Head of caudate nucleus (tissue), 42 donors: ENCODE measurements at regions not wholly inside any gene's neighbourhood (a gene's known extent, or its start where the extent isn't known, plus 50 kb on each side); places are given as distances from the start of the nearest gene placed in this dataset.
"Not testable (repeated sequence)": the region's sequence is repeated elsewhere in the genome, so short reads cannot be mapped to it uniquely, and the experiment has no call there.

Source experiments
- DNase-seq, 42 donors: peaks; one replicate each; pipeline versions ENCODE4 v3.0.0 to v3.0.0-alpha.2; 2020 to 2021; ENCODE audit warnings: mixed read lengths in 7 of 42
- intact Hi-C: fragments of 100-400 bp; cut with DNase I; formaldehyde crosslinking; loops from one replicate; pipeline ENCODE4 v1.15.0; 2022

GRCh38 chr16:16742573-16742972 lies 363.6 kb downstream of the NPIPA7 start:
- DNase-seq, intact Hi-C loops: not testable (repeated sequence)

- DNase-seq, intact Hi-C loops: not testable (repeated sequence)
Observed at GRCh38 chr16:16754992-16755667, 376.2 kb downstream of the NPIPA7 start.

- DNase-seq = no peak
- intact Hi-C loops = no loop called here
Observed at GRCh38 chr16:16763449-16763848, 384.5 kb downstream of the NPIPA7 start.

- intact Hi-C loops, DNase-seq: not testable (repeated sequence)
Observed at GRCh38 chr16:16770717-16771116, 391.8 kb downstream of the NPIPA7 start.

- intact Hi-C loops = no loop called here
- no peak for DNase-seq
Observed at GRCh38 chr16:16774389-16774788, 395.4 kb downstream of the NPIPA7 start.

GRCh38 chr16:16778332-16778731 lies 399.4 kb downstream of the NPIPA7 start:
- intact Hi-C loops = no loop called here
- no peak for DNase-seq

GRCh38 chr16:16780588-16780987 lies 401.6 kb downstream of the NPIPA7 start:
- DNase-seq = no peak
- intact Hi-C loops = no loop called here

- DNase-seq = no peak
- intact Hi-C loops = no loop called here
Observed at GRCh38 chr16:16782153-16782552, 403.2 kb downstream of the NPIPA7 start.

- intact Hi-C loops = no loop called here
Observed at GRCh38 chr16:16788004-16788403, 409.1 kb downstream of the NPIPA7 start.

GRCh38 chr16:16790597-16790996 lies 411.7 kb downstream of the NPIPA7 start:
- intact Hi-C loops = no loop called here
- DNase-seq = no peak

More at GRCh38 chr16:16788004-16788403, 409.1 kb downstream of the NPIPA7 start:
- DNase-seq = no peak

- DNase-seq = no peak
- intact Hi-C loops = no loop called here
Observed at GRCh38 chr16:16791051-16791450, 412.1 kb downstream of the NPIPA7 start.

GRCh38 chr16:16797239-16797638 lies 418.3 kb downstream of the NPIPA7 start:
- no peak for DNase-seq
- intact Hi-C loops = no loop called here

GRCh38 chr16:16798504-16798903 lies 419.6 kb downstream of the NPIPA7 start:
- no peak for DNase-seq
- intact Hi-C loops = no loop called here

GRCh38 chr16:16805809-16806208 lies 426.9 kb downstream of the NPIPA7 start:
- DNase-seq = no peak
- intact Hi-C loops = no loop called here

GRCh38 chr16:16815641-16816040 lies 436.7 kb downstream of the NPIPA7 start:
- intact Hi-C loops = no loop called here

GRCh38 chr16:16817196-16817595 lies 438.3 kb downstream of the NPIPA7 start:
- intact Hi-C loops = no loop called here
- no peak for DNase-seq

More at GRCh38 chr16:16815641-16816040, 436.7 kb downstream of the NPIPA7 start:
- no peak for DNase-seq

- DNase-seq = no peak
Observed at GRCh38 chr16:16821261-16821660, 442.3 kb downstream of the NPIPA7 start.

GRCh38 chr16:16828913-16829398 lies 450.0 kb downstream of the NPIPA7 start:
- intact Hi-C loops = no loop called here

More at GRCh38 chr16:16821261-16821660, 442.3 kb downstream of the NPIPA7 start:
- intact Hi-C loops = no loop called here

GRCh38 chr16:16830401-16830800 lies 451.5 kb downstream of the NPIPA7 start:
- no peak for DNase-seq
- intact Hi-C loops = no loop called here

More at GRCh38 chr16:16828913-16829398, 450.0 kb downstream of the NPIPA7 start:
- DNase-seq = no peak

- intact Hi-C loops = no loop called here
- DNase-seq = no peak
Observed at GRCh38 chr16:16830973-16831372, 452.0 kb downstream of the NPIPA7 start.

- intact Hi-C loops = no loop called here
- peak in 1 of 42 donors; percentile 38 for DNase-seq
Observed at GRCh38 chr16:16833165-16833564, 454.2 kb downstream of the NPIPA7 start.
